Nephron (organoid): ENCODE measurements at regions not wholly inside any gene's neighbourhood (a gene's known extent, or its start where the extent isn't known, plus 50 kb on each side); places are given as distances from the start of the nearest gene placed in this dataset.
A peak's percentile ranks its signal among the peaks of the same experiment; 100 is the strongest.
"Not testable (repeated sequence)": the region's sequence is repeated elsewhere in the genome, so short reads cannot be mapped to it uniquely, and the experiment has no call there.

Source experiments
- H3K27ac Mint-ChIP-seq, 3 experiments: 2 replicates each; pipeline ENCODE4 v1.8.0; 2020; ENCODE audit warnings: mixed read lengths in 3 of 3, mild to moderate bottlenecking in 2 of 3, moderate library complexity in 1 of 3
- H3K27me3 Mint-ChIP-seq: 2 replicates; pipeline ENCODE4 v1.8.0; 2021; ENCODE audit warnings: low read depth, mild to moderate bottlenecking, moderate library complexity, mixed read lengths
- H3K36me3 Mint-ChIP-seq: 2 replicates; pipeline ENCODE4 v1.8.0; 2020; ENCODE audit warnings: low read depth, mixed read lengths
- H3K4me1 Mint-ChIP-seq: 2 replicates; pipeline ENCODE4 v1.8.0; 2020; ENCODE audit warnings: mixed read lengths
- H3K4me3 Mint-ChIP-seq, 3 experiments: 2 replicates each; pipeline ENCODE4 v1.8.0; 2020; ENCODE audit warnings: mild to moderate bottlenecking in 3 of 3, mixed read lengths in 3 of 3, moderate library complexity in 2 of 3
- H3K9me3 Mint-ChIP-seq: 2 replicates; pipeline ENCODE4 v1.8.0; 2020; ENCODE audit warnings: mixed read lengths
- TF ChIP-seq, protein P1 (sequence below), 3 experiments: fragments of 200-600 bp; sonication (generic); IDR thresholded peaks; one replicate each; pipeline ENCODE4 v1.5.0; 2021; ENCODE audit warnings: antibody characterized with exemption in 3 of 3; ENCODE audit not compliant: unreplicated experiment in 3 of 3

DNA sequence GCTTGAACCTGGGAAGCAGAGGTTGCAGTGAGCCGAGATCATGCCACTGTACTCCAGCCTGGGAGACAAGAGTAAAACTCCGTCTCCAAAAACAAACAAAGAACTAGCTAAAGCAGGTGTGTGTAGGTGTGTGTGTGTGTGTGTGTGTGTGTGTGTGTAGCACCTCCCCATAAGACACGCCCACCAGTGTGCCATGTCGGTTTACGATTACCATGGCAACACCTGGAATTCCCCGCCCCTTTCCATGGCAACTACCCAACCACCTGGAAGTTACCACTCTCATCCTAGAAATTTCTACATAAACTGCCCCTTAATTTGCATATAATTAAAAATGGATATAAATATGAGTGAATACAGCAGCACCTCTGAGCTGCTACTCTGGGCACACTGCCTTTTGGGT lies 80.9 kb upstream of the ADGRE5 start:
- no peak overlapping the region for H3K4me3 Mint-ChIP-seq
- H3K4me1 Mint-ChIP-seq = peaks cover 13% of the 10 kb centered on the region
- no peaks in the 10 kb centered on the region for H3K36me3 Mint-ChIP-seq
- H3K9me3 Mint-ChIP-seq = no peaks in the 10 kb centered on the region
- no peak overlapping the region for H3K27ac Mint-ChIP-seq
- TF ChIP-seq, protein P1, sequence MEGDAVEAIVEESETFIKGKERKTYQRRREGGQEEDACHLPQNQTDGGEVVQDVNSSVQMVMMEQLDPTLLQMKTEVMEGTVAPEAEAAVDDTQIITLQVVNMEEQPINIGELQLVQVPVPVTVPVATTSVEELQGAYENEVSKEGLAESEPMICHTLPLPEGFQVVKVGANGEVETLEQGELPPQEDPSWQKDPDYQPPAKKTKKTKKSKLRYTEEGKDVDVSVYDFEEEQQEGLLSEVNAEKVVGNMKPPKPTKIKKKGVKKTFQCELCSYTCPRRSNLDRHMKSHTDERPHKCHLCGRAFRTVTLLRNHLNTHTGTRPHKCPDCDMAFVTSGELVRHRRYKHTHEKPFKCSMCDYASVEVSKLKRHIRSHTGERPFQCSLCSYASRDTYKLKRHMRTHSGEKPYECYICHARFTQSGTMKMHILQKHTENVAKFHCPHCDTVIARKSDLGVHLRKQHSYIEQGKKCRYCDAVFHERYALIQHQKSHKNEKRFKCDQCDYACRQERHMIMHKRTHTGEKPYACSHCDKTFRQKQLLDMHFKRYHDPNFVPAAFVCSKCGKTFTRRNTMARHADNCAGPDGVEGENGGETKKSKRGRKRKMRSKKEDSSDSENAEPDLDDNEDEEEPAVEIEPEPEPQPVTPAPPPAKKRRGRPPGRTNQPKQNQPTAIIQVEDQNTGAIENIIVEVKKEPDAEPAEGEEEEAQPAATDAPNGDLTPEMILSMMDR (IDR thresholded peaks at IDR 0.05; ENCODE audit: unreplicated experiment in 3 of 3) = no peak
- no peaks in the 10 kb centered on the region for H3K27me3 Mint-ChIP-seq

DNA sequence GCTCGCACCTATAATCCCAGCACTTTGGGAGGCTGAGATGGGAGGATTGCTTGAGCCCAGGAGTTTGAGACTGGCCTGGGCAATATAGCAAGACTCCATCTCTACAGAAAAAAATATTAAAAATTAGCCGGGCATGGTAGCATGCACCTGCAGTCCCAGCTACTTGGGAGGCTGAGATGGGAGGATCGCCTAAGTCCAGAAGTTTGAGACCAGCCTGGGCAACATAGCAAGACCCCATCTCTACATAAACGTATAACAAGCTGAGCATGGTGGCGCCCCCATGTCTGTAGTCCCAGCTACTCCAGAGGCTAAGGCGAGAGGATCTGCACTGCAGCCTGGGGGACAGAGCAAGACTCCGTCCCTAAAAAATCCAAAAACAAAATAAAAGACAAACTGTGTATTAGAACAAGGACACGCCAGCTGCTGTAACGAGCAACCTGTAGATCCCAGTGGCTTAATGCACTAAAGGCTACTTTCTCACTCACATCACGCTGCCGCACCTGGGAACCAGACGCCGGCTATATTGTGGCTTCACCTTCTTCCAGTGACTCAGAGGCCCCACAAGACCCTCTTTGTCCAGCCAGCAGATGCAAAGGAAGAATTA lies 81.9 kb upstream of the ADGRE5 start:
- H3K4me3 Mint-ChIP-seq, H3K36me3 Mint-ChIP-seq, H3K9me3 Mint-ChIP-seq, H3K27me3 Mint-ChIP-seq, H3K27ac Mint-ChIP-seq: not testable (repeated sequence)
- peaks cover 13% of the 10 kb centered on the region for H3K4me1 Mint-ChIP-seq

DNA sequence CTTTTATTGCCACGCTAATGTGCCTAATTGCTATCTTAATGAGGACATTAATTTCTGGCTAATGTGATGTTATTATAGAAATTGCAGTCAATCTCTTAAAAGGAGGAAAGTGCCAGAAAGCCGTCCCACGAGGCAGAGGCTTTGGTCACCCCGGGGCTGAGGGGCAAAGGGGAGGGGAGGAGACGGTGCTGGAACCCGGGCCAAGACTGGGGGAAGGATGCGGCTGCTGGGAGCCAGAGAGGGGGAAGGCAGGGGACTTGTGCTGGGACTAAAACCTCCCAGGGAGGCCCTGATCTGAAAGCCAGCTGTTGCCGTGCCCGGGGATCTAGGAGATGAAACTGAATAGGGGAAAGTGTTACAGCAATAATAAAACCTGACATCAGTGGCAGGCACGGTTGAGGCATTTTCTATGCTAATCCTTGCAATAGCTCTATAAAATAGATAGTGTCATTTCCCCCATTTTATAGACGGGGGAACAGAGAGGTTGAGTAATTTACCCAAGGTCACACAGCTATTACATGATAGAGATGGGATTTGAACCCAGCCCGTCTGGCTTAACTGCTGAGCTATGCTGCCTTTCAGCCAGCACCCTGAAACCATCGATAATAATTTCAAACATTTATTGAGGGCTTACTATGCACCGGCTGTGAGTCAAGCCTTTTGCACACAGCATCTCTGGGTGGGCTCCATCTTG lies 83.2 kb upstream of the ADGRE5 start:
- not testable (repeated sequence) for H3K36me3 Mint-ChIP-seq, H3K27me3 Mint-ChIP-seq, H3K4me3 Mint-ChIP-seq, H3K9me3 Mint-ChIP-seq
- H3K4me1 Mint-ChIP-seq = peaks cover 19% of the 10 kb centered on the region
- peak overlapping the region; percentile 60 to 75 (median 63) for H3K27ac Mint-ChIP-seq

DNA sequence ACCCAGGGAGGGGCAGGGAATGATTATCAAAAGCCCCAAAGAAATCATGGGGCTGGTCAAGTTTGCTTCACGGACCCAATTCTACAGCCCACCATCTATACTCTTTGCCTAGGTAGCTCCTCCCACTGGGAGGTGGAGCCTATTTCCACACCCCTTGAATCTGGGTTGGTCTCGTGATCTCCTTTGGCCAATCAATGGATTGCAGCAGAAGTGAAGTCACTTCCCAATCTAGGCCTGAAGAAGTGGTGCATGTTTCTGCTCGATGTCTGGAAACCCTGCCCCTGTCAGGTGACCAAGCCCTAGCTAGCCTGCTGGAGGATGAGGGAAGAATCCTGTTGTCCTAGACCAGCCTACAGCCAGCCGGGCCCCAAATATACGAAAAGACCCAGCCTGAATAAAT lies 86.3 kb upstream of the ADGRE5 start:
- Mint-ChIP-seq H3K4me1 (peaks cover 24% of the 10 kb centered on the region), H3K27ac (peak overlapping the region in 1 of 3 experiments; percentile 57)
- not testable (repeated sequence) for H3K27me3 Mint-ChIP-seq, H3K36me3 Mint-ChIP-seq, H3K4me3 Mint-ChIP-seq, H3K9me3 Mint-ChIP-seq

DNA sequence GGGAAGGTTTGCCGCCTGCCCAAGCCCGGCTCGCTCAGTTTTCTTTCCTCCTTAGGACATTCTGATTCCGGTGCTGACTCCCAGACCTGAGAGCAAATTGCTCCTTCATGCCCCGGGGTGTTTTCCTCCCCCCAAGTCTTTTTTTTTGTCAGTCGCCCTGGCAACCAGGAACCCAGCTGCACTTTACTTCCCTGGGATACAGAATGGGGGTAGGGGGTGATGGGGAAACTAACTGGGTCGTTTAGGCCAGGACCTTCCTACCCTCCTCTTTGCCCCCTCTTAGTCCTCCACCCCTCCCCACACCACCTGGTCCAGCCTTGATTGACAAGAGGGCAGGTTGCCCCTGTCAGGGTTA lies 87.5 kb upstream of the ADGRE5 start:
- not testable (repeated sequence) for H3K9me3 Mint-ChIP-seq, H3K36me3 Mint-ChIP-seq, H3K27me3 Mint-ChIP-seq
- Mint-ChIP-seq H3K4me1 (peaks cover 24% of the 10 kb centered on the region), H3K27ac (peak overlapping the region; percentile 84 to 92 (median 86)), H3K4me3 (peak overlapping the region; percentile 72 to 83 (median 81))

DNA sequence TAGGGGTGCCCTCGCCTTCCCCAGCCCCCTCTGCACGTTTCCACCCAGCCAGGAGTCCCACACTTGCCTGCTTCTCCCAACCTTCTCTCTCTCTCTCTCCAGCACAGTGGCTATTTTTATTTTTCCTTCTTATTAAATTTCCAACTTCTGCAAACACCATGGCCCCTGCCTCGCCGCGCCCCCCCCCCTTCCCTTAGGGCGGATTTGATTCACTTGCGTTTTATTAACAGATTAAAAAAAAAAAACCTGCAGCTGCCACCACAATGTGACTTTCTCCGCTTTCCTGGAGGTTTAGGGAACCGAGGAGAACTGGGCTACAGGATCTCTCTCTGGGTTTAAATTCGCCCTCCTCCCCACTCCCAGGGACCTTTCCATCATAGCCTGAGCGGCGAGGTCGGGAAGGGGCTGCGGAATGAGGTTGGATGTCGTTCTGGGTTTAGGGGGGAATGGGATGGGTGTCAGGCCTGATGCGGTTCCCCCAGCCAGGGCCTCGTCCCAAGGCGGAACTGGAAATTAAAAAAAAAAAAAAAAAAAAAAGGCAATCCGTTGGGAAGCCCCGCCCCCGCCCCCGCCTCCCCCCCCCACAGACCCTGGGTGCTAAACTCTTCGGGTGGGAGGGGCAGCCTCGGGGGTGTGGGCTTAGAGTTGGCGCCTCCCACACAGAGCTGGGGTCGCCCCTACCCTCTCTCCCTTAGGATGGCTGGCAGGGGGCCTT lies 87.3 kb upstream of the ADGRL1 start:
- H3K9me3 Mint-ChIP-seq, H3K36me3 Mint-ChIP-seq, H3K27me3 Mint-ChIP-seq: not testable (repeated sequence)
- peak overlapping the region; percentile 81 to 86 (median 83) for H3K4me3 Mint-ChIP-seq
- peak overlapping the region; percentile 84 to 92 (median 86) for H3K27ac Mint-ChIP-seq
- peaks cover 30% of the 10 kb centered on the region for H3K4me1 Mint-ChIP-seq

DNA sequence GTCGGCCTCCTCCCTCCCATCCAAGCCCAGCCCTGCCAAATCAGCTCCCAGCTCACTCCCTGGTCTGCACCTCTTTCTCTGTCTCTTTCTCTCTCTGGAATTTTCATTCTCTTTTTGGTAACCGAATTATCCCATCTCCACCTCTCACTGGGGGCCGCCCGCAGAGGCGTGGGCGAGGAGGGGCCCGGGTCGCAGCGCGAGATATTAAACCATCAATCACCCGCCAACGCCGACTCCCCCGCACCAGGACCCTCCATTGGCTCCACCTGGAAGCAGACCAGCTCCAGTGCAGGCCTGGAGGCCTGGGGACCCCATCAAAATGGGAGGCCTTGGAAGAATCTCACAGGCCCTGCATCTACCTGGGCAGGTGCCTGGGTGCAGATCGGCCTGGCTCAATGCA lies 83.8 kb upstream of the ADGRL1 start:
- not testable (repeated sequence) for H3K9me3 Mint-ChIP-seq, H3K27me3 Mint-ChIP-seq, H3K36me3 Mint-ChIP-seq
- H3K4me1 Mint-ChIP-seq = peaks cover 20% of the 10 kb centered on the region
- peak overlapping the region in 2 of 3 experiments; percentile 66 to 79 for H3K27ac Mint-ChIP-seq
- peak overlapping the region in 1 of 3 experiments; percentile 32 for H3K4me3 Mint-ChIP-seq

DNA sequence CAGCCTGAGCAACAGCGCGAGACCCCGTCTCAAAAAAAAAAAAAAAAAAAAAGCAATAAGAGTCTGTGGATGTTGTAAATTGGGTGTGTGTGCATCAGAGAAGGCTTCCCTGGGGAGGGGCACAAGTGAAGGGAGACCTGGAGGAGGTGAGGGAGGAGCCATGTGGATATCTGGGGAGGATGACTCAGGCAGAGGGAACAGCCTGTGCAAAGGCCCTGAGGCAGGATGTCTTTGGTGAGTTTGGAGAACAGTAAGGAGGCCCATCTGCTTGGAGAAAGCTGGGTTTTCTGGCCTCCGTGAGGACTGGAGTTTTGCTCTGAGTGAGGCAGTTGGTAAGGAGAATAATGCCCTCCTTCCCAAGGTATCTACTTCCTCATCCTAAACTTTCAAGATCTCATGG lies 81.9 kb upstream of the ADGRL1 start:
- peaks cover 18% of the 10 kb centered on the region for H3K4me1 Mint-ChIP-seq
- H3K27me3 Mint-ChIP-seq = not testable (repeated sequence)

DNA sequence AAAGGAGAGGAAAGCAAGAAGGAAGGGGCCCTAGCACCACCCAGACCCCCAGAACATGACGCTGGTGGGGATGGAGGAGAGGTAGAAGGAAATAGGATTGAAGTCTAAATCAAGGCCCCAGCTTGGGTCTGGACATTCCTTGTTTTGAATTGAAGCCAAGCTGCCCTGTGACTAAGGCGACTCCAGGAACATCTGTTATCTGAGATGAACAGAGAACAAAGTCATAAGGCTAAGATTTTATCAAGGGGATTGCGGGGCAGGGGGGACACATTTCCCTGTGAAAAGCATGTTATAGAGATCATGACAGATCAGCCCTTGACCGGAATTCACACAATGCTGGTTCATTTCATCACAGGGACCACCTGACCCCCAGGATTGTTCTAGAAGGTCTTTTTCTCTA lies 80.6 kb upstream of the ADGRL1 start:
- not testable (repeated sequence) for H3K9me3 Mint-ChIP-seq
- H3K27ac Mint-ChIP-seq = peak overlapping the region in 2 of 3 experiments; percentile 53 to 71

More for the DNA sequence above, 81.9 kb upstream of the ADGRL1 start:
- not testable (repeated sequence) for H3K36me3 Mint-ChIP-seq, H3K4me3 Mint-ChIP-seq, H3K9me3 Mint-ChIP-seq
- H3K27ac Mint-ChIP-seq = peak overlapping the region in 1 of 3 experiments; percentile 29

DNA sequence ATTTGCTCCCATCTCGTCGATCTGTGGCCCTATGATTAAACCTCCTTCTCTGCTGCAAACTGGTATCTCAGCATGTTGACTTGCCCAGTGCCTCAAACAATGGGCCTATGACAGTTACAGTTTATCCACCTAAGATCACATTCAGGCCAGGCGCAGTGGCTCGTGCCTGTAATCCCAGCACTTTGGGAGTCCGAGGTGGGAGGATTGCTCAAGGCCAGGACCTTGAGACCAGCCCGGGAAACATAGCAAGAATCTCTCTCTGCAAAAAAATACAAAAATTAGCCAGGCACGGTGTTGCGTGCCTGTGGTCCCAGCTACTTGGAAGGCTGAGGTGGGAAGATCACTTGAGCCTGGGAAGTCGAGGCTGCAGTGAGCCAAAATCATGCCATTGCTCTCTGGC lies 79.8 kb upstream of the ADGRL1 start:
- H3K36me3 Mint-ChIP-seq, H3K4me3 Mint-ChIP-seq, H3K9me3 Mint-ChIP-seq, H3K27me3 Mint-ChIP-seq: not testable (repeated sequence)
- H3K27ac Mint-ChIP-seq = peak overlapping the region in 2 of 3 experiments; percentile 50 to 54
- peaks cover 15% of the 10 kb centered on the region for H3K4me1 Mint-ChIP-seq

More for the DNA sequence above, 80.6 kb upstream of the ADGRL1 start:
- peaks cover 15% of the 10 kb centered on the region for H3K4me1 Mint-ChIP-seq
- H3K36me3 Mint-ChIP-seq, H3K4me3 Mint-ChIP-seq, H3K27me3 Mint-ChIP-seq: not testable (repeated sequence)

DNA sequence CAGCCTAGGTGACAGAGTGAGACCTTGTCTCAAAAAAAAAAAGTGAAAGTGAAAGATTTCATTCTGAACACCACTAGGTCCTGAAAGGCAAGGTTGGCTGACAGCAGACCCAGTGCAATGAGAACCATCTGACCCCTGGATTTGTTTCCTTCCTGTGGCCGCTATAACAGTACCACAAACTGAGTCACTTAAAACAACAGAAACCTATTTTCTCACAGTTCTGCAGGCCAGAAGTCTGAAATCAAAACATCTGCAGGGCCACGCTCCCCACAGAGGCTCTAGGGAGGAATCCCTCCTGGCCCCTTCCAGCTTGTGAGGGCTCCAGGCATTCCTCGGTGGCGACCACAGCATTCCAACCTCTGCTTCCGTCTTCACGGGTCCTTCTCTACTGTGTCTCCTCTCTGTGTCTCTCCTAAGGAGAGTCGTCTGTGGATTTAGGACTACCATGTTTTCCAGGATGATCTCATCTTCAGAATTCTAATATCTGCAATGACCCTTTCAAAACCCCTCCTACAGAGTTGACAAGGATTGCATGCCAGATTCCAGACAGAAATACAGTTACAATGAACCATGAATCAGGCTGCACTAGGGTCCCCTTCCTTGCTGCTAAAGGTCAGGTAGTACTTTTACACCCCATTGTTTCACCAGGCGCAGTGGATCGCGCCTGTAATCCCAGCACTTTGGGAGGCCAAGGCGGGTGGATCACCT lies 78.0 kb upstream of the ADGRL1 start:
- Mint-ChIP-seq H3K27ac (peak overlapping the region; percentile 84 to 90 (median 89)), H3K4me3 (peak overlapping the region in 1 of 3 experiments; percentile 0), H3K4me1 (peaks cover 15% of the 10 kb centered on the region)
- H3K9me3 Mint-ChIP-seq, H3K27me3 Mint-ChIP-seq, H3K36me3 Mint-ChIP-seq: not testable (repeated sequence)

DNA sequence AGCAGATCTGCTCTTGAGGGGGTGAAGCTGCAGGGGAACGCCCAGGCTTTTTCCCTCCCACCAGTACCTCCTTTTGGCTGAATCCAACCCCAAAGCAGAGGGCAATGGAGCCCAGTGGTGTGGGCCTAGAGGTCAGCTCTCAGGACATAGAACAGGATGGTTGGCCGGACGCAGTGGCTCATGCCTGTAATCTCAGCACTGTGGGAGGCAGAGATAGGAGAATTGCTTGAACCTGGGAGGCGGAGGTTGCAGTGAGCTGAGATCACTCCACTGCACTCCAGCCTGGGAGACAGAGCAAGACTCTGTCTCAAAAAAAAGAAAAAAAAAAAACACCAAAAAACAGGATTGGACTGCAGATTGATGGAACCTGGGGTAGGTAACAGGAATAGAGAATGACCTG lies 73.3 kb upstream of the ADGRL1 start:
- not testable (repeated sequence) for H3K27ac Mint-ChIP-seq, H3K9me3 Mint-ChIP-seq, H3K4me1 Mint-ChIP-seq, H3K4me3 Mint-ChIP-seq, H3K36me3 Mint-ChIP-seq, H3K27me3 Mint-ChIP-seq
